ELR (cell line): ENCODE measurements at regions not wholly inside any gene's neighbourhood (a gene's known extent, or its start where the extent isn't known, plus 50 kb on each side); places are given as distances from the start of the nearest gene placed in this dataset.
A peak's percentile ranks its signal among the peaks of the same experiment; 100 is the strongest.

Source experiments
- DNase-seq: peaks from one replicate; pipeline ENCODE4 v3.0.0-alpha.2; 2015; ENCODE audit warnings: low read depth

GRCh38 chr4:37737466-37737865 is 51.3 kb upstream of the RELL1 start:
- peak; percentile 79 for DNase-seq
